Adrenal gland (tissue), 5 donors: ENCODE measurements at regions not wholly inside any gene's neighbourhood (a gene's known extent, or its start where the extent isn't known, plus 50 kb on each side); places are given as distances from the start of the nearest gene placed in this dataset.

Source experiments
- CTCF ChIP-seq, 6 experiments: fragments of 450-650 bp in 4 of 6; fragments of 200-600 bp in 2 of 6; sonication (generic) in 1 of 6; IDR thresholded peaks; 1 replicate in 5 of 6; 2 replicates in 1 of 6; pipeline versions ENCODE4 v1.5.1 to v1.8.0; 2016 to 2021; ENCODE audit warnings: antibody characterized with exemption in 6 of 6, mild to moderate bottlenecking in 2 of 6, moderate library complexity in 1 of 6
- POLR2A ChIP-seq, 2 donors: fragments of 450-650 bp; IDR thresholded peaks; one replicate each; pipeline ENCODE4 v1.6.1; 2017; ENCODE audit warnings: antibody characterized with exemption in 2 of 2, mild to moderate bottlenecking in 2 of 2, moderate library complexity in 1 of 2
- donor health status: DM: no; HTN: no; CAD: no.

- TF ChIP-seq CTCF (IDR thresholded peaks at IDR 0.05) (no peak), POLR2A (IDR thresholded peaks at IDR 0.05) (no peak)
Observed at GRCh38 chr3:24829011-24829581, 334.4 kb upstream of the THRB start.
